HG03457 (cell line): ENCODE measurements at regions not wholly inside any gene's neighbourhood (a gene's known extent, or its start where the extent isn't known, plus 50 kb on each side); places are given as distances from the start of the nearest gene placed in this dataset.

ENCODE experiments used
- ATAC-seq: cut with Tn5 transposase; IDR thresholded peaks from one replicate; pipeline ENCODE4 v1.9.1; 2021; ENCODE audit warnings: moderate number of reproducible peaks; ENCODE audit not compliant: unreplicated experiment

DNA sequence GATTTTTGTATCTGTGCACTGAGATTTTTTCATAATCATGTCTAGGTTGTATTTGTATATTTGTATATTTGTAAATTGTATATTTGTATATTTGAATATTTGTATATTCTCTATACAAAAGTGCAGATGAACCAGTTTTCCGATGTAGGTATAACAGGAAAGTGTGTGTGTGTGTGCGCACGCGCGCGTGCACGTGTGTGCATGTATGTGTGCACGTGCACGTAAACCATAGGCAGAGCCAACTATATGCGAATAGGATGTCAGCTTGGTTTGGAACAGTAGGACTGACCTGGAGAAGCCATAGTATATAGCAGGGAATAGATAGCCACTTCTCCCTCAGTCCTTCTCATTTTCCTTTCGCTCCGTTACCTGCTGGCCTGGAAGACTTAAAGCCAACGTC lies 565.8 kb downstream of the XIRP2 start:
- no peak for ATAC-seq

DNA sequence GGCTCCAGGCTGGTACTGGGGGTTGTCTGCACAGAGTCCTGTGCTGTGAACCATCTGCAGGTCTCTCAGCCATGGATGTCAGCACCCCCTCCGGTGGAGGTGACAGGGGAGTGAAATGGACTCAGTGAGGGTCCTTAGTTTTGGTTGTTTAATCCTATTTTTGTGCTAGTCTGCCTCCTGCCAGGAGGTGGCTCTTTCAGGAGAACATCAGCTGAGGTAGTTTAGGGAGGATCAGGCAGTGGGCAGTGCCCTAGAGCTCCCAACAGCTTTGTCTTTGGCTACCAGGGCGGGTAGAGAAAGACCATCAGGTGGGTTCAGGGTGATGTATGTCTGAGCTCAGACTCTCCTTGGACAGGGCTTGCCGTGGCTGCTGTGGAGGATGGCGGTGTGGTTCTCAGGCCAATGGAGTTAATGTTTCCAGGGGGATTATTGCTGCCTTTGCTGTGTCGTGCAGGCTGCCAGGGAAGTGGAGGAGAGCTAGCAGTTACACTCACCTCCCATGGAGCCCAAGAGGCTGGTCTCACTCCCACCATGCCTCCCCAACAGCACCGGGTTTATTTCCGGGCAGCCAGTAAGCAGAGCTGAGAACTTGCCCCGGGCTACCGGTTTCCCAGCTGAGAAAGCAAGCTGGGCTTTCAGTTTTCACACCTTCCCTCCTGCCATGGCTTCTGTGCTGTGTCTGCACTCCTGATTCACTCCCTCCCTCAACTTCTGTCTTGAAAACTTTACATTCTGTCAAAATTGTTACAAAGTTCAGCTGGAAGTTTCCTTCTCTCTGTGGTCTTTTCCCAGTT lies 563.4 kb downstream of the XIRP2 start:
- no peak for ATAC-seq

DNA sequence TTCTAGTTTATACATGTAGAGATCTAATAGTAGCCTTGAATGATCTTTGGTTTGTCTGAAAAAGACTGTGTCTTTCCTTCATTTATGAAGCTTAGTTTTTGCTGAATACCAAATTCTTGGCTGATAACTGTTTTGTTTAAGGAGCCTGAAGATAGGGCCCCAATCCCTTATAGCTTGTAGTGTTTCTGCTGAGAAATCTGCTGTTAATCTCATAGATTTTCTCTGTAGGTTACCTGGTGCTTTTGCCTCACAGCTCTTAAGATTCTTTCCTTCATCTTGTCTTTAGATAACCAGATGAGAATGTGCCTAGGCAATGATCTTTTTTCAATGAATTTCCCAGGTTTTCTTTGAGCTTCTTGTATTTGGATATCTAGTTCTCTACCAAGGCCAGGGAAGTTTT lies 562.1 kb downstream of the XIRP2 start:
- no peak for ATAC-seq

DNA sequence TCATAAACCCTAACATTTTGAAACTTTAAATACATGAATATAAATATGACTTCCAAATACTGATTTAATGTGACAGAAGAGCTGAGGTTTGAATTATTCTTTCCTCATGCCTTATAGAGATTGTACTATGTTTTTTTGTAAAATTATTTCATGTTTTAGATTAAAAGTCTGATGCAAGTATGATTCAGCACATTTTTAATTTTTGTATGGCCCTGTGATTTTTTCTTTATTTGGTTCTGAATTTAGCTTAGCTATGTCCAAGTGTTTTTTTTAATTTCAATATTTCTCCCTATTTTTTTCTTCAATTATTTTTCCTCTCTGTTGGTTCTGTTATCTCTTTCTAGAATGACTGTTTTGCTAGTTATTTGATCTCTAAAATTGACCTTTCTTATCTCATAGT lies 552.1 kb downstream of the XIRP2 start:
- ATAC-seq = no peak

DNA sequence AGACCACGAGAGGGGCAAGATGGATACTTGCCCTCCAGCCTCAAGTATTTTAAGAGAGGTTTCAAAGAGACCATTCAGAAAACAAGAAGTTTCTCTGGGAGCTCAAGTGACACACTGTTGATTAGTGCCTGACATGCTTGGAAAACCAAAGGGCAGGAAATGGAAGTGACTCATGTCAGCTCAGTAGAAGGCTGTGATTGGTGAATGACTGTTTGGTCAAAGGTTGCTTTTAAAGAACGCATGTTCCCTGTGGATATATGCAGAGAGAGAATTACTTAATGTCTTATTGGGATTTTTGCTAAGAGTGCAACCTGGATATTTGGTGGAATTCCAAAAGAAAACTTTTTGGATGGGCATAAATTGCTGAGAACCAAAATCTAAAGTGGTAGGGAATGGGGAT lies 549.9 kb downstream of the XIRP2 start:
- ATAC-seq = no peak

DNA sequence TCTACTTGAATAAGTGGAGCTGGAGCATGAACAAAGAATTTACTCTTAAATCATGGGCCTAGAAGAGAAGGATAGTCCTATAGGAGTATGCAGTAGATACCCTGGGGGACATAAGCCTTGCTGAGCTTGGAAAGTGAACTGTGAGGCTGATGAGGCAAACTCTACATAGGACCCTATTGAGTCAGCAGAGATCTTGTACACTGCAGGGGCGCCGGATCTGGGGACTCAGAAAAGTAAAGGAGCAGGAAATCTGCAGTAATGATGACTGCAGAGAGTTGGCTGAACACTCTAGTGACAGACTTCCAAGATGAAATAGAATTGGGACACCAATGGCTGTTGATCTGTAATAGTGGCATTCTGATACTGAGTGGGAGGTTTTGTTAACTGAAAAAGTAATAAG lies 543.7 kb downstream of the XIRP2 start:
- ATAC-seq = no peak

DNA sequence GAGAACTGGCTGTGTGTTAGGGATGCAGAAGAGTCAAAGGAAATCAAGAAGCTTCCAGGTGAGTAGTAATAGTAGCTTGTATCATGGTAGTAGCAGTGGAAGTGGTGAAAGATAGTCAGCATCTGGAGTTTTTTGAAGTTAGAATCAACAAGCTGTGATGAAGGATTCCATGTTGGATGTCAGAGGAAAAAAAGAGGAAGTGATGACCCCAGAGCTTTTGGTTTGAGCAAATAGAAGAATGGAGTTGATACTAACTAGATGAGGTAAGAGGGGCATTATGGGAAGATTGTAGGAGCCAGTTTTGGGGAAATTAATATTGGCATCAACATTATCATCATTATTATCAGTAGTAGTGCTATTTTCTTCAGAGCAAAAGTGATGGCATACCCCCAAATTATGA lies 542.2 kb downstream of the XIRP2 start:
- no peak for ATAC-seq

DNA sequence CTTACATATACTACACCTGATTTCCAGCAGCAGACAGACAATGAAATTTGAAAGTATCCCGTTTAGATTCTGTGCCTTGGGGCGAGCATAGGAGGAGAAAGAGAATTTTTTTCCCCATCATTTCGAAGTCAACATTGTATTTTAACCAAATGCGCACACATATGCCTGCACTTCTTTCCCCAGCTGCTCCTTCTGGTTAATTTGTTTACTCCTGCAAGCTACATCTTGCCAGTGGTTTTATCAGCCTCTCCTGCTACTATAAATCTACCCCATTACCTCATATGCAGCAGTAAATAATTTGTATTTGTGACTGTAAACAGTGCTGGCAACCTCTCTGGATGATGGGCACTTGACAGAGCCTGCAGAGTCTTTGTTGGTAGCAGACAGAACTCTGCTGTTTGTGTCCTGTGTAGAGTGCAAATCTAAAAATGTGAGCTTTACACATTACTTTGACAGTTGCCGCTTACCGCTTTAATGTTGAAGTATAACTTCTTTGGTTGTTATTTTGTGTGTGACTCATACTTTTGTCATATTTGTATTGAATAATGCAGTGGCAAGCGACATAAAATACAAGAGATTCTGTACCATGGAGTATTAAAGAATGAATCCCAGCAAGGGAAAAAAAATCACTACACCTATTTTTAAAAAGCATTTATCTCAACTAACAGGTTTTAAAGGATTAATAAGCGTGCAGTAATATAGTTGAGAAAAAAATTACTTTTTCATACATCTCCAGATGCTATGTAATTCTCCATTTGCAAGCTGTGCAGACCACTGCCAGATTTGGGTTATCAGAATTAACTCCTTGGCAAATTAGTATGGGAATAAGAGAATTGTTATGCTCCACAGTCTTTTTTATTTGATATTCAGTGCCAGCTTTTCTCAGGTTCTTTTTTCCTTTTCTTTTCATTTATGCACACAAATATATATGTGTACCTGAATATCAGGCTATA lies 536.8 kb downstream of the XIRP2 start:
- no peak for ATAC-seq

DNA sequence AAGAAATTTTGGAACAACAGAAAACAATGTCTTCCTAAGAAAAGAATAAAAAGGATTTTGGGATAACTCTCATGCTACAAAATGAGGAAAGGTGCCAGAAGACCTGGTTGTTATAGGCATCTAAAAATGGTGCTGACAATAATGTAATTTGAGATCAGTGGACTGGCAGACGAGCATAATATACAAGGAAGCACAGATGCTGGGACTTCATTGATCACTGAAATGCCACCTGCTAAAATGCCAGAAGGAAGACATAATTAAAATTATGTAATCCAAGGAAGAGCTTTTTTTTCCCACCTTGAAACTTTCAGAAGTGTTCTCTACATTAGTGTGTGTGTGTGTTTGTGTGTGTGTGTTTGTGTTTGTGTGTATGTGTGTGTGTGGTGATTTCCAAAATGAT lies 535.9 kb downstream of the XIRP2 start:
- no peak for ATAC-seq

DNA sequence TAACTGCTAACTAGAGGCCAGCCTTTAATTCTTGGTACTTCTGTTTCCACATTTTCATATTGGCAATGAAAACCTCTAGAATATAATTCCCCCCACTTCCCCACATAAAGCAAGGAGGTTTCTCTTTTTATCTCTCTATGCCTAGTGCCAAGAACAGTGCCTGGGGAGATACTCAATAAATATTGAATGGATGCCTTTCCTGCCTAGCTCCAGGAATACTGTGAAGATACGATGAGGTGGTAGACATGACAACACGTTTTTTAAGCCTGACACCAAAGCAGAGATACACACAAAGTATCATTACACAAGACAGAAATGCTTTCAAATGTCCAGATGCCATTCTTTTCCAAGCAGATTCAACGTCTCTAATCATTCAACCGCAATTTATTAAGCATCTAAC lies 535.5 kb downstream of the XIRP2 start:
- ATAC-seq = no peak

DNA sequence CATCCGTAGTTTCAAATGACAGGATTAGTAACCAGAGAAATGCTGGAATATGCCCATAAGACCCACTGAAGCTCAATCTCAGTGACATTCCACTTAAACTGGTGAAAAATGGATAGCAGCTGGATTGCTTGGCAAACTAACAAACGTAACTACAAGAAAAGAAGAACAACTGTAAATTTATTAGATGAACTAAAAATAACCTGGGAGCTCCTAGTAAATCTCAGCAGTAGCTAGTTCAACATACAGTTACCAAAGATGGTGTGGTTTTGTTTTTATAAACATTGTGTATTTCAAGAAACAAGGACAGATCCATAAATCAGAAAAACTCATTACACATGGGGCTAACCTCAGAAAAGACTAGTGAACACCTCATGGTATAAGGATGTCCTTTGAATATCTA lies 531.9 kb downstream of the XIRP2 start:
- ATAC-seq = no peak

DNA sequence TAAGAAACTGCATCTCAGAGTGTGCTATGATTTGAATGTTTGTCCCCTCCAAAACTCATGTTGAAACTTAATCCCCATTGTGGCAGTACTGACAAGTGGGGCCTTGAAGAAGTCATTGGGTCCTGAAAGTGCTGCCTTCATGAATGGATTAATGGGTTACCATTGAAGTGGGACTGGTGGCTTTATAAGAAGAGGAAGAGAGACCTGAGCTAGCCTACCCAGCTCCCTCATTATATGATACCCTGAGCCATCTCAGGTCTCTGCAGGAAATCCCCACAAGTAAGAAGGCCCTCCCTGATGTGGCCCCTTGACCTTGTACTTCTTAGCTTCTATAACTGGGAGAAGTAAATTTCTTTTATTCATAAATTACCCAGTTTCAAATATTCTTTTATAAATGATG lies 526.8 kb downstream of the XIRP2 start:
- no peak for ATAC-seq

DNA sequence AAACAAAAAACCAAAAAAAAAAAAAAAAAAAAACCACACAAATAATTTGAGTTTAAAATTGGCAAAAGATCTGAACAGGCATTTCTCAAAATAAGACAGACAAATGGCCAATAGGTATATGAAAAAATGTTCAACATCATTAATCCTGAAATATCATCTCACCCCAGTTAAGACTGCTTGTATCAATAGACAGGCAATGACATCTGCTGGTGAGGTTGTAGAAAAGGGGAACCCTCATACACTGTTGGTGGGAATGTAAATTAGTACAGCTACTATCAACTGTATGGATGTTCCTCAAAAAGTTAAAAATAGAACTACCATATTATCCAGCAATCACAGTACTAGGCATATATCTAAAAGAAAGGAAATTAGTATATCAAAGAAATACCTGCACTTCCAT lies 523.1 kb downstream of the XIRP2 start:
- no peak for ATAC-seq

DNA sequence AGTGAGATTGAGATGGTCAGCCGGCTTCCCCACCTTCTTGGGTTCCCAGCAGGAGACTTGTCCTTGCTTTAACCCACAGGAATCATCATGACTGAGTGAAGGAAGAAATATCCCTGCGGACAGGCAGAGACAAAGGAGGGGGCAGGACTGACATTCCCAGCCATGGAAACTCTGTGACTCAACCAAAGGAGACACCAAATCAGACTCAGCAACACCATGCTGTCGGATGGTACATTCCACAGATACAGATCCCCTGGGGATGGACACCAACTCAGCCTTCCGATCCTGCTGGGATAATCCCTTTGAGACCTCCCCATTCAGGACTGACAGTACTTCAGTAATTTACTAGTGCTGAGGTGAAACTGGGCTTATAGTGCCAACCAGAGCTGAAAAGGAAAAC lies 518.3 kb downstream of the XIRP2 start:
- ATAC-seq = no peak

DNA sequence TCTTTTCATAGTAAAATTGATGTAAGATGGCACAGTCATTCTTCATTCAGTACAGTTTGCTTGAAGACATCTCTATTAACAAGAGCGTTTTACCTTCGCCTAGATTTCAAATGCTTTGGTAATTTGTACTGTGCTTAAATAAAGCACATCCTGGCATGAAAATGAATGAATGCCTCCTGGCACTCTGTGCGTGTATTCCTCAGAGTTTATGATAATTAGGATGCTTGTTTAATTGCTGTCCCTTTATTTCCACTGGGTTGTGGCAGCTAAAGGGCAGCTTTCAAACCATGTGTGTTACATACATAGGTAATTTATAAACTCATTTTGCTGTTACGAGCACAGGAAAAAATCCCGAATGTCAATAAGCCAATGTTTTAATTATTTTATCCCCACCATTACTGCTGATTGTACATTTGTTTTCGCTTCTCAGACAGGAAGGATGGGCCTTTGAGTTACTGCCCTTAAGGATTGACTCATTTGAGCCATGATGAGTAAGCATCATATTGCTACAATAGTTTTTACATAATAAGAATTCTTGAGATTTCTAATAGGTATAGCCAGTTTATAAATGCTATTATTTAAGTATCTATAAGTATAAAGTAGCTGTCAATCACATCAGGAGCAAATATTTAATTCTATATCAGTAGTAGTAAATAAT lies 516.5 kb downstream of the XIRP2 start:
- ATAC-seq = no peak

DNA sequence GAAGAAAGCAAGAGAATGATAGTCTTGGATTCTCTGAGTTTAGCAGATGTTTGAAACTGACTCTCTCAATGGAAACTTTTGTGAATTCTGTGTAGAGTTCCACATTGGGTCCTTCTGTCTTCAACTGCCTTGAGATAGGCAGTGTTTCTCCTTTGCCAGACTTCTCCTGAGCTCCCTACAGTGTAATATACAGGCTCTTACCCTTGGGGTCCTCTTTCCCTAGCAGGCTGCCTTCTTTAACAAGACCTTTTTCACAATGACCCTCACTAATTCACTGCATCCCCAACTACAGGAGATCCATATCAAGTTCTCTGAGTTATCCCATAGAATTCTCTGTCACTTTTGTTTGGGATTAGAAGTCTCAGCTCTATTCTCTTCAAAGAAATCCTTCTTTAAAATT lies 513.0 kb downstream of the XIRP2 start:
- ATAC-seq = no peak

DNA sequence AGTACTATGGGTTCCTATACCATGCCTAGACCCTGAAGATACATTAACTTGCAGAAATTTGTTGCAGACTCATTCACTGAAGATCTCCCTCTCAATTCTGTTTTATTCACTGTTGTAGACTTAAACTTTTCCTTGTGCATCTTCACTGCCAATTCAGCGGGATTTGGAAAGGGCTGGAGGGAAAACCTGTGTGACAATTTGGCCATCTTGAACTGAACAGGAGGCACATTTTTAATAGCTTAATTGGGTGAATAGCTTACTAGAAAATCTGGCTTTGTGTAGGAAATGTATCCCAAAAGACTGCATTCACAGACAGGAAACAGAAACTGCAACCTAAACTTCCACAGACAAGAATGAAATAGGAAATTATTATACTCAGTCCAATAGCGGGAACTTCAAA lies 512.3 kb downstream of the XIRP2 start:
- ATAC-seq = no peak

DNA sequence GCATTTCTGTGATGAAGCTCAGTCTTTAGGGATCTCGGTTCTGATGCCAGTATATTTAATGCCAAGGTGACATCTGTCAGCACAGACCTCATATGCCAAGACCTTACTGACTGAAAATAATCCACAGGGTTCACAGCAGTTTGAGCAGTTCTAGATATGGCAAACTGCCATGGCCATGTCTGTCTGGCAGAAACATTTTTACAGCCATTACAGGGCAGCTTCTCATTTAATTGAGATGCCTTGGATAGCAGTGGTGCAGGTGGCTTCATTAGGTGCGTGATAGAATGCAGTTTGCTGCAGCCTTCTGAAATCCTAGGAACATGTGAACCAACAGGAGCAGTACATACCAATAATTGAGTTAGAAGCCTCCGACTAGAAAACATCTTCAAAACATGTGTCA lies 510.6 kb downstream of the XIRP2 start:
- ATAC-seq = no peak

DNA sequence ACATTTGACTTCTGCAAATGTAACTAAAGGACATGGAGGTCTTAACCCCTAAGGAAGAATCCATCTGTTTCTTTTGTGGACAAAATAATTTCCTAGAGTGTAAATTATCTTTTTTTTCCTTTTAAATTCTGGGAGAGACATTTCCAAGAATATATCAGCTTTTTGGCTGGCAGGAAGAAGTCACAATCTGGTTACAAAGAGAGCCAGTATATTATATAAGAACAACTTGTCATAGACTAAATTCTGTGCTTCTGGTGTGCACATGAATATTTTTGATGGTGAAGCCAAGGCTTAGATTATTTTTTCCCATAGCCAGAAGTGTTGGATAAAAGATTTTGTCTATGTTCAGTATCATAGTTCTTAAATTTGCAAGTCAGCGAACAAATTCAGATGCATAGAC lies 500.6 kb downstream of the XIRP2 start:
- ATAC-seq = no peak

DNA sequence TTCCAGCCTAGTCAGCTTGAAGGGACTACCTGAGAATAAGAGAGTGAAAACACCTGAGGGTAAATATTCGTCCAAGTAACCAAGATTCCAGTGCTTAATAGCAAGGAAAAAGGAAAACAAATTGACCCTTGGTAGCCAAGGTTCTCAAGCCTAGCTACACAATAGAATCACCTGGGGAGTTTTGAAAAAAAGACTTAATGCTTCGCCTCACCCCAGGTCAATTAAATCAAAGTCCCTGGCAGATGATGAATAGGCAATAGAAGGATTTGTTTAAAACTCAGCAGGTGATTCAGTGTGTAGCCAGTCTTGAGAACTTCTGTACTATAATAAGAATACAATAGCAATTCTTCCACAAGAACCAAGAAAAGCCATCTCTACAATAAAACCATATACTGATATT lies 500.2 kb downstream of the XIRP2 start:
- ATAC-seq = no peak

DNA sequence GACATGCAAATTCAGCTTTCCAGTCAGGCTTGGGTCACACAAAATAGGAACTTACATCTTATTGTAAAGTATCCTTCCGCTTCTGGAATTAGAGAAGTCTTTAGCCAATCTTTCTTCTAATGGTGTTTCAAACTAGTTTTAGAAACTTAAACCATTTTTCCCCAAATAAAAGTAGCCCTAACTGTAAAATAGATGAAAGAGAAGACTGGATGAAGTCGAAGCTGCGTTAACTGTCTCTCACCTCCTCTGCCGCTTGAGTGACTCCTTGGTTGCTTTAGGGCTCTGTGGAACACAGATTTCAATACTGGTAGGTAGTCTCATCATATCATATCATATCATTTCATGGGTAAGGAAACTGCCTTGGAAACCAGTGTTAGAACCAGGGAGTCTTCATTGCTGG lies 498.4 kb downstream of the XIRP2 start:
- no peak for ATAC-seq
